NCI-H226 (cell line): ENCODE measurements at regions not wholly inside any gene's neighbourhood (a gene's known extent, or its start where the extent isn't known, plus 50 kb on each side); places are given as distances from the start of the nearest gene placed in this dataset.
"Not testable (repeated sequence)": the region's sequence is repeated elsewhere in the genome, so short reads cannot be mapped to it uniquely, and the experiment has no call there.

Experiments used
- DNase-seq: peaks from one replicate; pipeline ENCODE4 v3.0.0-alpha.2; 2015

DNA sequence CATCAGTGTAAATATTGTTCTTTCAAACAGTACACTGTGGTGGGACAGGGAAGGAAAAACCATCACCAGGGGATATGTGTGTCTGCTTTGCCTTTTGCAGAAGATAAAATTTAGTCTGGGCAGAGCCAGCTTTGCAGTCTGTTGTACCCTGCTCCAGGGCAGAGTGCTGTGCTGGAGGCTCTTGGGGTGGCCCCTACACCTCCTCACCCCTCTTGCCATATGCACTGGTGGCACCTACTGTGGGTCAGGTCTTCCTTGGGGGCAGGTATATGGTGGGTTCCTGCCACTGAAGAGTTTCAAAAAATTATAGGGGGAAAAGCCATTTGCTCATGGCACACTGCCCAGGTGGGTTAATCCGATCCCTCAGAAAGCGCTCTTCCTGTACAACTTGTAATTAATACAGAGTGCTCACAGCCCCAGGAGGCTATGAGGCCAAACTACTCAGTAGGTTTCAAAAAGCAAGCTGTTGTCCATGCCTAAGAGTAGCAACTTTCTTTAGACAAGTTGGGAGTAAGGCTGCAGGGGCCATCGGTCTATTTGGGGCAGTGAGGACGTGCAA, 112.7 kb upstream of the BMPER start:
- DNase-seq: no peak

- DNase-seq: no peak
Observed at GRCh38 chr7:33793616-33794015, 111.7 kb upstream of the BMPER start.

DNA sequence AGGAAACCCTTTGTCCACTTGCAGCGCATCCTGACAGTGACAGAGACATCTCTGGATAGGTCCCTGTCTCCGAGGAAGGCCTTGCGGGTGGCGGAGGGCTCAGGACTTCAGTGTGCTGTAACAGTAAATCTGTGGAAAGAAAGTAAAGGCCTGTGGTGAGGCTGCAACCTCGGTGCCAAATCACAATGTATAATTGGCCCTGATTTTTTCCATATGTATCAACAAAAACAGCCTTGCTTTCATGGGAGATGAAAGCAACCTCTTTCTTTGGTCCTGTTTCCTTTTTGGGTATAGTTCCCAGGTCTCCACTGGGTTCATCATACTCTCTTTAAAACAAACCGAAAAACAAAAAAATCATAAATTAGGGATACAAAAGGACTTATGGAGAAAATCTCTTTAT, 110.9 kb upstream of the BMPER start:
- DNase-seq: no peak

DNA sequence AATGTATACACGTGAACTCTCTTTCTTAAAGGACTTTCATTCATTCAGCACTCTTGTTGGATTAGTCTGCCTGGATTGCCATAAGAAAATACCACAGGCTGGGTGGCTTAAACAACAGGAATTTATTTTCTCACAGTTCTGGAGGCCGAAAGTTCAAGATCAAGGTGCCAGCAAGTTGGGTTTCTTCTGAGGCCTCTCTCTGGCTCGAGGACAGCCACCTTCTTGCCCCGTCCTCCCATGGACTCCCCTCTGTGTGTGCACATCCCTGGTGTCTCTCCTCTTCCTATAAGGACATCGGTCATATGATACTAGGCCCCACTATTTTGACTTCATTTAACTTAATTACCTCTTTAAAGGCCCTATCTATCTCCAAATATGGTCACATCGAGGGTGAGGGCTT, 110.4 kb upstream of the BMPER start:
- DNase-seq: no peak

DNA sequence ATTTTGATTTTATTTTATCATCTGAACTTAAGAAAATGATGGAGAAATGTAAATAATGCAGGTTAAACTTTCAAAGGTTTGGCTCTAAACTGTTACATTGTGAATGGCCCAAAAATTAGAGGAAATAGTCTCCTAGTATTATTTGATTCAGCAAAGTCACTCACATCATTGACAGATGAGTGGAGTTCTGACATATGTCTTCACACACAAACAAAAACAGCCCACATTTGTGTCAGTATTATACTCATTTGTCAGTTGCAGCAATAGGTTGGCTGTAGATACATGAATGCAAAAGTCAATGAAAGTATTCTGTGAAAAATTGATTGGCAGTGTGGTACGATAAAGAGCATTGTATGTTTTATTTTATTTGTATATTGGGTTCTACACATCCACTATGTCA, 108.8 kb upstream of the BMPER start:
- no peak for DNase-seq

DNA sequence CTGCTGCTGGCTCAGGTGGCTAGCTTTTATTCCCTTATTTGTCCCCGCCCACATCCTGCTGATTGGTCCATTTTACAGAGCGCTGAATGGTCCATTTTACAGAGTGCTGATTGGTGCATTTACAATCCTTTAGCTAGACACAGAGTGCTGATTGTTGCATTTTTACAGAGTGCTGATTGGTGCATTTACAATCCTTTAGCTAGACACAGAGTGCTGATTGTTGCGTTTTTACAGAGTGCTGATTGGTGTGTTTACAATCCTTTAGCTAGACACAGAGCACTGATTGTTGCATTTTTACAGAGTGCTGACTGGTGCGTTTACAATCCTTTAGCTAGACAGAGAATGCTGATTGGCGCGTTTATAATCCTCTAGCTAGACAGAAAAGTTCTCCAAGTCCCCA, 107.8 kb upstream of the BMPER start:
- not testable (repeated sequence) for DNase-seq

GRCh38 chr7:33798686-33799325, 106.5 kb upstream of the BMPER start:
- DNase-seq: no peak

- DNase-seq: no peak
Observed at GRCh38 chr7:33799766-33800165, 105.6 kb upstream of the BMPER start.

GRCh38 chr7:33802600-33802999, 102.7 kb upstream of the BMPER start:
- no peak for DNase-seq

DNA sequence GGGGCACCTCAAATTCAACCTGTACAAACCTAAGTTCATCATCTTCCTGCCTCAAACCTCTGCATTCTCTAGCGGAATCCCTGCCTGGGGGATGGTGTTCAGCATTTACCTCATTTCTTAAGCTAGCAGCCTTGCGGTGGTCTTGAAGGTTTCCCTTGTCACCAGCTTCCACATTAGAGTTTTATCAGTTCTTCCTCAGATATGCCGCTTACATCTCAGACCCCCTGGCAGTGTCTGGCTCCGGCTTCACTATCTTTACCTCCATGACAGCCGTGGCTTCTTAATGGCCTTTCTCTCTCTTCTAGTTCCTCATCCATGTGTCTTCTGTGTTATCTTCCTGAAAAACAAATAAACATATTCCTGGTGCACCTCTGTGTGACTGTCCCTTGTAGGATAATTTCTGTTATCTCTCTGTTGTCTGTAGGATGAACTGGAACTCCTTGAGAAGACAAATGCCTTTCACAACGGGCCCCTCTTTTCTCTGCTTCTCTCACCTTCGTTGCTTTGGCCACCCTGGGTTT, 101.1 kb upstream of the BMPER start:
- DNase-seq: no peak

DNA sequence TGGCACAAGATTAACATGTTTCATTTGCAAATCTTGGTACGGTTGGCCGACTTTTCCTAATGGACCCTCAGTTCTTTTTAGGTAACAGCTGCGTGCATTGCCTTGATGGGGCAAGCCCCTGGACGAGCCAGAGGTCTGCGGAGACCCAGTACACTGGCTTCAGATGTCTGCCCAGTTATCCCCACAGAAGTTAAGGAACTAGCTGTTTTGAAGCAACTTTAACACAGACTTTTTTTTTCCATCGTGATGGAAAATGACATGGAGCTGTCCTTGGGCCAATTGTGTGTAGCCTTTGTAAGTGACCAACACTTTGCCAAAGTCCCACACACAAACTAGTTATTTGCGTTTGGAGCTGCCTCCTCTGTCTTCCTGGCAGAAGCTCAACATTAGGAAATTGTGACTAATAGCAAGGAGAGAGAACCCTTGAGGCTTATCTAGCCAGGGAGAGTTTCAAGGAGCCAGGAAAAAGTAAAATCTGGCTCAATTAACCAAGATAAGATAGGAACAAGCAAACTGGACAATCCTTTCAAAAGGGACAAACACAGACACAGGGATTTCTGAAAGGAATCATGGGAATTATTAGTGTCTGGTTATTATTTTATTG, 99.6 kb upstream of the BMPER start:
- peak; percentile 92 for DNase-seq

- no peak for DNase-seq
Observed at GRCh38 chr7:33806298-33807154, 98.8 kb upstream of the BMPER start.

DNA sequence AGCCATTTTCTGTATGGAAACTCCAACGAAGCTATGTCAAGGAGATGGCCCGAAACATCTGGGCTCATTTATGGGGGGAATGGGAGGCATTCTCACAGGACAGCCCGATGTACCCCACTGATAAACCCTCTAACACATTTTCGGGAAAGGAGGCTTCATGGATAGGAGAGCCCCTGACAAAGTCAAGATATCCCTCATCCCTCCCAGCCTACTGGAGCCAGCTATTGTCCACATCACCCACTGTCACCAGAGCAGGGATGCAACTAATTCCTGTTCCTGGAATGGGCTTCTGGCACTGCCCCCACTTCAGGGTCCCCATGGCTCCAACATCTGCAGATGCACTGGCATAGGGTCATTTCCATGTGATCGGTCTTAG, 98.2 kb upstream of the BMPER start:
- no peak for DNase-seq

DNA sequence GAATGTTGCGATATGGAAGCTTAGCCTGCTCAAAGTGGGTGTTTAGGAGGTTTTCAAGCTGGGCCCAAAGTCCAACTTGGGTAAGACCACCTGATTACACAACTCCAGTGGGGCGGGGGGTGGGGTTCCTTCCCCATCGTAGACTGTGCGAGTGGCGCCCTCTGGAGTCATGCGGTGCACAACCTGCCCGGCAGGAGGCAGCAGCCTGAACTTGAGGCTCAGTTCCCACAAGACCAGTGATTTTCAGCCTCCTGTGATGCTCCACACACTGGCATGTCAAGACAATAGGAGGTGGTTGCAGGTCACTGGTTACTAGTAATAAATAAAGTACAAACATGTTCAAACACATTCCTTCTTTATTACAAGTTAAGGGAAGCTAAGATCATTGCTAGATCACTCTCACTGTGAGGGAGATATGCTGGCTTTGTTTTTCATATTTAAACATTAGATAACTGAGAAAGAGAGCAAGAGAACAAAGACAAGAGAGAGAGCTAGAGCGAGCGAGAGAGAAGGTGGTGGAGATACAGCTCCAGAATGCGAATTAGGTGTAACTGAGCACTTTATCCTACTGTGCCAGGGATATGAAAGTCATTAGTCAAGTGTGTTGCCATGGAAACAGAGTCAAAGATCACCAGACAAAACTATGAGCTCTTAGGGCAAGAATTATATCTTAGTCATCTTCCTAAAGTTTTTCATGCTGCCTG, 97.4 kb upstream of the BMPER start:
- peak; percentile 91 for DNase-seq

- DNase-seq: no peak
Observed at GRCh38 chr7:33809228-33809627, 96.1 kb upstream of the BMPER start.

DNA sequence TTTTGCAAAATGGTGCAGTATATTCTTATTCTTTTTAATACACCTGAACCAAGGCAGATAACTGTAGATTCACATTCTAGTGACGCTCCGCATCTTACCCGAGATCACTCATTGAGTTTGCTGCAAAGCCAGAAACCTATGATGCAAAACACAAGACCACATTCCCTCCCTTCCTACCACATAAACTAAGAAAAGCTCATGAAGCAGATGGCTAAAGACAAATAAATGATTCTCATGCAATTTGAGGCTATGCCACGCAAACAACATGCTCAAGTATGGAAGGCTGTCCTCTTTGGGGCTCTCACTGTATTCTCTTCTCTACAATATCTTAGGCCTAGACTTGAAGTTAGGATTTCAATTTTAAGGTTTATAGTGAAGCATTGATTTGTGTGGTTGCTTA, 95.0 kb upstream of the BMPER start:
- DNase-seq: no peak

- DNase-seq: no peak
Observed at GRCh38 chr7:33813331-33813730, 92.0 kb upstream of the BMPER start.

GRCh38 chr7:33814400-33814799, 90.9 kb upstream of the BMPER start:
- DNase-seq: no peak

- no peak for DNase-seq
Observed at GRCh38 chr7:33814936-33815335, 90.4 kb upstream of the BMPER start.

- no peak for DNase-seq
Observed at GRCh38 chr7:33815336-33815735, 90.0 kb upstream of the BMPER start.

- DNase-seq: no peak
Observed at GRCh38 chr7:33816106-33816505, 89.2 kb upstream of the BMPER start.

GRCh38 chr7:33819658-33820057, 85.7 kb upstream of the BMPER start:
- DNase-seq: no peak

DNA sequence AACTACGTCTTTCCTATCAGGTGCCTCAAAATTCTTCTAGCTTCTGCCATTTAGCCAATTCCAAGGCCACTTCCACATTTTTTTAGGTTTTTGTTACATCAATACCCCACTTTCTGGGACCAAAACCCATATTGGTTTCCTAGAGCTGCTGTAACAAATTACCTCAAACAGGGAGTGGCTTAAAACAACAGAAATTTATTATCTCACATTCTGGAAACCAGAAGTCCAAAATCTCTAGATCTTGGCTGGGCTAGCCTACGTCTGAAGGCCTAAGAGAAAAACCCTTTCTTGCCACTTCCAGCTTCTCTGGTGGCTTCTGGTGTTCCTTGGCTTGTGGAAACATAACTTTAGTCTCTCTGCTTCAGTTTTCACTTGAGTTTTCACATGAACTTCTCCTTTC, 85.1 kb upstream of the BMPER start:
- DNase-seq: no peak
